ENCODE measurements at regions not wholly inside any gene's neighbourhood (a gene's known extent, or its start where the extent isn't known, plus 50 kb on each side); places are given as distances from the start of the nearest gene placed in this dataset.

- DNase-seq (ENCODE audit: low read depth): no peak
Observed at GRCh38 chr6:122116835-122117627, 282.4 kb upstream of the HSF2 start.

GRCh38 chr6:122118945-122119506 is 280.4 kb upstream of the HSF2 start:
- DNase-seq (ENCODE audit: low read depth): no peak

- DNase-seq (ENCODE audit: low read depth): no peak
Observed at GRCh38 chr6:122122202-122122601, 277.2 kb upstream of the HSF2 start.

GRCh38 chr6:122122686-122123085 is 276.8 kb upstream of the HSF2 start:
- DNase-seq (ENCODE audit: low read depth): no peak

- DNase-seq (ENCODE audit: low read depth): no peak
Observed at GRCh38 chr6:122124908-122125307, 274.5 kb upstream of the HSF2 start.

- DNase-seq (ENCODE audit: low read depth): no peak
Observed at GRCh38 chr6:122126894-122127293, 272.6 kb upstream of the HSF2 start.

GRCh38 chr6:122128445-122128844 is 271.0 kb upstream of the HSF2 start:
- no peak for DNase-seq (ENCODE audit: low read depth)

- no peak for DNase-seq (ENCODE audit: low read depth)
Observed at GRCh38 chr6:122129313-122130025, 270.0 kb upstream of the HSF2 start.

GRCh38 chr6:122130026-122130348 is 269.5 kb upstream of the HSF2 start:
- DNase-seq (ENCODE audit: low read depth): peak; percentile 2

GRCh38 chr6:122130518-122130917 is 268.9 kb upstream of the HSF2 start:
- no peak for DNase-seq (ENCODE audit: low read depth)

- DNase-seq (ENCODE audit: low read depth): no peak
Observed at GRCh38 chr6:122136386-122136785, 263.1 kb upstream of the HSF2 start.

GRCh38 chr6:122140031-122140430 is 259.4 kb upstream of the HSF2 start:
- DNase-seq (ENCODE audit: low read depth): no peak

- DNase-seq (ENCODE audit: low read depth): no peak
Observed at GRCh38 chr6:122141246-122141645, 258.2 kb upstream of the HSF2 start.

- DNase-seq (ENCODE audit: low read depth): no peak
Observed at GRCh38 chr6:122143813-122144601, 255.4 kb upstream of the HSF2 start.

GRCh38 chr6:122145246-122145645 is 254.2 kb upstream of the HSF2 start:
- DNase-seq (ENCODE audit: low read depth): no peak

GRCh38 chr6:122145741-122146240 is 253.7 kb upstream of the HSF2 start:
- DNase-seq (ENCODE audit: low read depth): no peak

GRCh38 chr6:122147291-122147690 is 252.2 kb upstream of the HSF2 start:
- DNase-seq (ENCODE audit: low read depth): no peak

- no peak for DNase-seq (ENCODE audit: low read depth)
Observed at GRCh38 chr6:122151066-122151465, 248.4 kb upstream of the HSF2 start.

- DNase-seq (ENCODE audit: low read depth): no peak
Observed at GRCh38 chr6:122151763-122152162, 247.7 kb upstream of the HSF2 start.

- no peak for DNase-seq (ENCODE audit: low read depth)
Observed at GRCh38 chr6:122153557-122153956, 245.9 kb upstream of the HSF2 start.

GRCh38 chr6:122154155-122154554 is 245.3 kb upstream of the HSF2 start:
- DNase-seq (ENCODE audit: low read depth): no peak

- DNase-seq (ENCODE audit: low read depth): peak; percentile 5
Observed at GRCh38 chr6:122154912-122155575, 244.4 kb upstream of the HSF2 start.

All from Daoy (cell line).